ENCODE measurements at regions not wholly inside any gene's neighbourhood (a gene's known extent, or its start where the extent isn't known, plus 50 kb on each side); places are given as distances from the start of the nearest gene placed in this dataset.

DNA sequence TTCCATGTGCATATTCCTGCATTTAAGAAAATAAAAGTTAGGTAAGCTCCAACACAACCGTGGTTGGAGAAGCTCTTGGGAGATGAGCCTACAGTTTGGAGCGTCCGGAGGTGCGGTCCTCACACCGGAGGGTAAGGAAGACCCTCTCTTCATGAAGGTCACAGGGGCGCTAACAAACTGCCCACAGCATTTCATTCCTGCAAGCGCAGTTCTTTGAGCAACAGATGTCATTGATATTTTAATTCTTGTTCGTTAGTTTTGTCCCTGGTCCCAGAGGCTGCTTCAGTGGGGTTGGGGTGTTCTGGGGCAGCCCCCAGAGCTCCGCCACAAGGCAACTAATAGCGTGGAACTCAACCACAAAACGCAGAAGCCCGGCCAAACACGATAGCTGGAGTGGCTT, 376.2 kb downstream of the IRX2 start:
- dilution Hi-C loops (cut with MboI; ENCODE audit: extremely low pct_ligation_motif_present, low sequenced_read_pairs) (no loop called here), intact Hi-C loops (cut with micrococcal nuclease) (no loop called here)
- H3K4me2 ChIP-seq (ENCODE audit: insufficient read depth, low read length), result no peak overlapping the region
- H3K79me2 ChIP-seq (ENCODE audit: control insufficient read depth, insufficient read depth, low read length), result no peaks in the 10 kb centered on the region
- TF ChIP-seq MAX (IDR thresholded peaks at IDR 0.05; ENCODE audit: insufficient read depth, insufficient read length) (no peak), GATA2 (IDR thresholded peaks at IDR 0.05; ENCODE audit: insufficient read depth, insufficient read length, low read depth, low read length) (no peak), JUN (IDR thresholded peaks at IDR 0.05; ENCODE audit: borderline replicate concordance, insufficient read depth, insufficient read length, low read depth) (no peak), FOS (IDR thresholded peaks at IDR 0.05; ENCODE audit: borderline replicate concordance, insufficient read depth, low read length) (no peak), POLR2AphosphoS5 (IDR thresholded peaks at IDR 0.05; ENCODE audit: insufficient read depth, low read depth, low read length) (no peak), EZH2 (IDR thresholded peaks at IDR 0.05; ENCODE audit: borderline replicate concordance, low read depth, low read length, severe bottlenecking) (no peak), MYC (IDR thresholded peaks at IDR 0.05; ENCODE audit: low read depth, low read length) (no peak), POLR2A (IDR thresholded peaks at IDR 0.05; ENCODE audit: low read depth, low read length) (no peak)
- TF ChIP-seq, protein P1, sequence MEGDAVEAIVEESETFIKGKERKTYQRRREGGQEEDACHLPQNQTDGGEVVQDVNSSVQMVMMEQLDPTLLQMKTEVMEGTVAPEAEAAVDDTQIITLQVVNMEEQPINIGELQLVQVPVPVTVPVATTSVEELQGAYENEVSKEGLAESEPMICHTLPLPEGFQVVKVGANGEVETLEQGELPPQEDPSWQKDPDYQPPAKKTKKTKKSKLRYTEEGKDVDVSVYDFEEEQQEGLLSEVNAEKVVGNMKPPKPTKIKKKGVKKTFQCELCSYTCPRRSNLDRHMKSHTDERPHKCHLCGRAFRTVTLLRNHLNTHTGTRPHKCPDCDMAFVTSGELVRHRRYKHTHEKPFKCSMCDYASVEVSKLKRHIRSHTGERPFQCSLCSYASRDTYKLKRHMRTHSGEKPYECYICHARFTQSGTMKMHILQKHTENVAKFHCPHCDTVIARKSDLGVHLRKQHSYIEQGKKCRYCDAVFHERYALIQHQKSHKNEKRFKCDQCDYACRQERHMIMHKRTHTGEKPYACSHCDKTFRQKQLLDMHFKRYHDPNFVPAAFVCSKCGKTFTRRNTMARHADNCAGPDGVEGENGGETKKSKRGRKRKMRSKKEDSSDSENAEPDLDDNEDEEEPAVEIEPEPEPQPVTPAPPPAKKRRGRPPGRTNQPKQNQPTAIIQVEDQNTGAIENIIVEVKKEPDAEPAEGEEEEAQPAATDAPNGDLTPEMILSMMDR (IDR thresholded peaks at IDR 0.05; ENCODE audit: extremely low read depth in 1 of 2, insufficient read depth in 1 of 2, low read depth in 1 of 2, low read length in 2 of 2), result no peak
- H3K4me3 ChIP-seq (replicated peaks in 1 of 3; ENCODE audit: insufficient read depth in 1 of 3, low read depth in 1 of 3, low read length in 3 of 3), result no peak overlapping the region
- H3K36me3 ChIP-seq (ENCODE audit: control insufficient read depth in 2 of 2, extremely low read depth in 1 of 2, insufficient read depth in 2 of 2, low read length in 2 of 2), result no peaks in the 10 kb centered on the region
- BruUV-seq (replicated peaks), result no TSS peak
- no peak overlapping the region for H3K9ac ChIP-seq (replicated peaks; ENCODE audit: extremely low read depth, insufficient read depth, low read length)
- no peaks in the 10 kb centered on the region for H4K20me1 ChIP-seq (replicated peaks; ENCODE audit: control insufficient read depth, extremely low read depth, insufficient read depth, low read length)
- DNase-seq (ENCODE audit: low read depth, low spot score), result no peak
- H2AFZ ChIP-seq (ENCODE audit: low read depth, low read length), result no peak overlapping the region
- FAIRE-seq, result no peak
- no peaks in the 10 kb centered on the region for H3K9me1 ChIP-seq (replicated peaks; ENCODE audit: control insufficient read depth, extremely low read depth, insufficient read depth, low read length)
- H3K27ac ChIP-seq (ENCODE audit: insufficient read depth, low read depth, low read length), result no peak overlapping the region
- ChIA-PET CTCF (no interaction called here), POLR2A (no interaction called here)
- H3K9me3 ChIP-seq (replicated peaks; ENCODE audit: control insufficient read depth, insufficient read depth, low read length), result peaks cover 7% of the 10 kb centered on the region
- no peaks in the 10 kb centered on the region for H3K4me1 ChIP-seq (ENCODE audit: control insufficient read depth, extremely low read depth, insufficient read depth, low read length)
- H3K27me3 ChIP-seq (ENCODE audit: control insufficient read depth in 2 of 2, insufficient read depth in 2 of 2, low read length in 2 of 2), result no peaks in the 10 kb centered on the region

All from endothelial cell of umbilical vein (primary cell).